ENCODE measurements at regions not wholly inside any gene's neighbourhood (a gene's known extent, or its start where the extent isn't known, plus 50 kb on each side); places are given as distances from the start of the nearest gene placed in this dataset.

DNA sequence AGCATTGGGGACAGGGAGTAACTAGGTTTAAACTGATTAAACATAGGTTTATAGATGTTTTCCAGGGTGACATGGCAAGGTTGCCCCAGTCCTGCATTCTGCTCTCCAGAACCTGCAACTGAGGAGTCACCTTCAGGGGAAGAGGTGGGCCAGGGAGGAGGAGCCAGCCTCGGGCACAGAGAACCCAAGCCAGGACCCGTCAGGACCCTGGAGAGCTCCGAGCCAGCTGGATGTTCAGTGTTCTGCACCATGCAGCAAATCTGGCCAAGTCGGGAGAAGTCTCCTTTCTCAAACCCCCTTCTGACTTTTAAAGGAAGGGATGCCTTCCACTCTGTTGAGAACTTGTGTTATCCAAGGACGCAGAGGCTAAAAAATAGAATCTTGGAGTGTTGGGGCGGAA is 62.1 kb upstream of the SLC6A11 start (continued):
- TF ChIP-seq ZBTB8A (CRISPR knock-in tag; IDR thresholded peaks at IDR 0.05; ENCODE audit: borderline replicate concordance, low read depth) (no peak), AGO2 (optimal IDR thresholded peaks at IDR 0.05; ENCODE audit: low read depth, low read length) (no peak), TFAP4 (IDR thresholded peaks at IDR 0.05; ENCODE audit: borderline replicate concordance, low read depth) (peak; percentile 89), HNRNPL (IDR thresholded peaks at IDR 0.05; ENCODE audit: low read depth, low read length) (no peak), JUN (CRISPR knock-in tag; IDR thresholded peaks at IDR 0.05) (no peak), SMAD3 (CRISPR knock-in tag; IDR thresholded peaks at IDR 0.05) (0 out of 2 replicates have a peak, but pooled peaks have one; percentile 49), SRSF1 (optimal IDR thresholded peaks at IDR 0.05; ENCODE audit: low read depth, low read length) (no peak), MIER2 (CRISPR knock-in tag; IDR thresholded peaks at IDR 0.05) (peak; percentile 98), ZBTB25 (CRISPR knock-in tag; IDR thresholded peaks at IDR 0.05) (no peak; the same call in 1 of the 2 replicates), NFE2L1 (CRISPR knock-in tag; IDR thresholded peaks at IDR 0.05; ENCODE audit: borderline replicate concordance) (no peak), ZNF124 (CRISPR knock-in tag; IDR thresholded peaks at IDR 0.05) (peak; percentile 45; the same call in 1 of the 2 replicates), ZBTB43 (CRISPR knock-in tag; conservative IDR thresholded peaks at IDR 0.05) (peak; percentile 34; the same call in 1 of the 2 replicates), MEIS2 (CRISPR knock-in tag; IDR thresholded peaks at IDR 0.05) (0 out of 2 replicates have a peak, but pooled peaks have one; percentile 59), ZSCAN12 (CRISPR knock-in tag; IDR thresholded peaks at IDR 0.05) (no peak), ZNF768 (CRISPR knock-in tag; IDR thresholded peaks at IDR 0.05) (no peak), WIZ (CRISPR knock-in tag; IDR thresholded peaks at IDR 0.05) (peak; percentile 92)
- TF ChIP-seq, protein P1, sequence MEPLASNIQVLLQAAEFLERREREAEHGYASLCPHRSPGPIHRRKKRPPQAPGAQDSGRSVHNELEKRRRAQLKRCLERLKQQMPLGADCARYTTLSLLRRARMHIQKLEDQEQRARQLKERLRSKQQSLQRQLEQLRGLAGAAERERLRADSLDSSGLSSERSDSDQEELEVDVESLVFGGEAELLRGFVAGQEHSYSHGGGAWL (CRISPR knock-in tag; IDR thresholded peaks at IDR 0.05) = peak; percentile 35; the same call in 1 of the 2 replicates

All from HepG2 (cell line).